ENCODE measurements at regions not wholly inside any gene's neighbourhood (a gene's known extent, or its start where the extent isn't known, plus 50 kb on each side); places are given as distances from the start of the nearest gene placed in this dataset.

DNA sequence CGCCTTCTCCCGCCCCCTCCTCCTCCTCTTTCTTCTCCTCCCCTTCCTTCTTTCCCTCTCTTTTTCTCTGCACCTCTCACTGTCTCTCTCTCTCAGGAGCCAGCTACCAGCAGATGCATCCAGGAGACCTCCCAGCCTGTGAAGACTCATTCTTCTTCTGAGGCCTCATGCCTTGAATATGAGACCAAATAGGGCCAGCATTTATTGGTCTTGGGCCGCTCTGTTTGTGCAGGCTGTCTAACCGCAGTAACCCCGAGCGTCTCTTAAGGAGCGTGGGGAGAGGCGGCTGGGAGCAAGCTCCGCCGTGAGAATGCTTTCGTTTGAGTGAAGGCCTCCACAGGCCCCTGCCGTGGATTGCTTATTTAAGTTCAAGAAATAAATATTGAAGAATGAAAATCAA is 167.0 kb downstream of the NUFIP1 start:
- TF ChIP-seq CTCF (IDR thresholded peaks at IDR 0.05), result no peak
- intact Hi-C loops (cut with DNase I), result no loop called here
- Histone ChIP-seq H3K27ac (no peak overlapping the region), H3K4me1 (no peaks in the 10 kb centered on the region), H3K27me3 (ENCODE audit: insufficient read depth in 3 of 3, low read length in 2 of 3) (no peaks in the 10 kb centered on the region), H3K4me3 (no peak overlapping the region), H3K9me3 (no peaks in the 10 kb centered on the region), H3K36me3 (ENCODE audit: insufficient read depth in 1 of 2, low read depth in 1 of 2) (no peaks in the 10 kb centered on the region)
- DNase-seq, result no peak
- WGBS, 3 donors, result 90 to 93% (median 90%) methylated on average over 12 of the region's 12 CpGs
- ATAC-seq, result no peak

DNA sequence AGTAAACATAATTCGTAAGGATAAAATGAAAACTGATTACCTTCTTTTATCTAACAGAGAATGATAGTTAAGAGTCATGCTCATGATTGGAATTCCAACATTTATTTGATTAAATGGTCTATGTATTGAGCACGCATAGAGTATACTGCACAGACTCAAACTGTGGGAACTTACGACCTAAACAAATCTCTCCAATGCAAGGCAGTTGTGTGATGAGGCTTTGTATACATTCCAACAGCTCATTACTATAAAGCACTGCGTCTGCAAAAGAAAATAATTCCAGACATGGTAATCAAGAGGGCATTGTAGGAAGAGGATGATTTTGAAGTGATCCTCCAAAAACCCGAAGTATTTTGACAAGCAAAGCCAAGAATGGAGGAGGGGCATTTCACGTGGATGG is 169.5 kb downstream of the NUFIP1 start:
- H3K4me1 ChIP-seq, result no peaks in the 10 kb centered on the region
- intact Hi-C loops (cut with DNase I), result no loop called here
- TF ChIP-seq CTCF (IDR thresholded peaks at IDR 0.05), result no peak
- H3K9me3 ChIP-seq, result no peaks in the 10 kb centered on the region
- DNase-seq, result no peak
- 92 to 97% (median 92%) methylated on average over 6 of the region's 6 CpGs for WGBS, 3 donors
- H3K4me3 ChIP-seq, result no peak overlapping the region
- no peaks in the 10 kb centered on the region for H3K36me3 ChIP-seq (ENCODE audit: insufficient read depth in 1 of 2, low read depth in 1 of 2)
- H3K27me3 ChIP-seq (ENCODE audit: insufficient read depth in 3 of 3, low read length in 2 of 3), result no peaks in the 10 kb centered on the region
- no peak for ATAC-seq
- H3K27ac ChIP-seq, result no peak overlapping the region

DNA sequence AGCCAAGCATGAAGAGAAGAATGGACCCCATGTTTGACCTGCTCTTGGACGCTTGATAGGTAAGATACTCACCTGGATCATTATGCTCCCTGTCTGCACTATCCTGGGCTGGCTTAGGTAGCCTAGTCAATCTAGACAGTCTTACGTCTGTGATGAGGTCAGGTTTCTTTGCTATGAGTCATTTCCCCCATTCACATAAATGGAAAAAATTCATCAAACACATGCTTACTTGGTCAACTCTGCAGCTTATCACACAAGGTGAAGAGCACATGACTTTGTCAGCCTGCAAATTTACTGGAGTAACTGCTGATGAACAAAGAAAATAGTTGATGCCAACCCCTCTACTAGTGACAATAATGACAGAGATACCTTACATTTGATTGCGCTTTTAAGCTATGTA is 170.0 kb downstream of the NUFIP1 start:
- no peak for TF ChIP-seq CTCF (IDR thresholded peaks at IDR 0.05)
- no peaks in the 10 kb centered on the region for H3K27me3 ChIP-seq (ENCODE audit: insufficient read depth in 3 of 3, low read length in 2 of 3)
- 73 to 85% (median 79%) methylated on average over 3 of the region's 3 CpGs for WGBS, 3 donors
- H3K4me1 ChIP-seq, result no peaks in the 10 kb centered on the region
- H3K36me3 ChIP-seq (ENCODE audit: insufficient read depth in 1 of 2, low read depth in 1 of 2), result no peaks in the 10 kb centered on the region
- no peak overlapping the region for H3K4me3 ChIP-seq
- no peak overlapping the region for H3K27ac ChIP-seq
- DNase-seq (no peak), ATAC-seq (no peak)
- no peaks in the 10 kb centered on the region for H3K9me3 ChIP-seq
- intact Hi-C loops (cut with DNase I), result no loop called here

GRCh38 chr13:44818428-44818827 is 170.8 kb downstream of the NUFIP1 start:
- H3K36me3 ChIP-seq (ENCODE audit: insufficient read depth in 1 of 2, low read depth in 1 of 2), result no peaks in the 10 kb centered on the region
- WGBS, 3 donors, result 75 to 81% (median 77%) methylated on average over 6 of the region's 6 CpGs
- H3K27ac ChIP-seq, result no peak overlapping the region
- intact Hi-C loops (cut with DNase I), result no loop called here
- DNase-seq (no peak), ATAC-seq (no peak)
- no peak overlapping the region for H3K4me3 ChIP-seq
- no peaks in the 10 kb centered on the region for H3K9me3 ChIP-seq
- TF ChIP-seq CTCF (IDR thresholded peaks at IDR 0.05), result no peak
- H3K4me1 ChIP-seq, result no peaks in the 10 kb centered on the region
- H3K27me3 ChIP-seq (ENCODE audit: insufficient read depth in 3 of 3, low read length in 2 of 3), result no peaks in the 10 kb centered on the region

DNA sequence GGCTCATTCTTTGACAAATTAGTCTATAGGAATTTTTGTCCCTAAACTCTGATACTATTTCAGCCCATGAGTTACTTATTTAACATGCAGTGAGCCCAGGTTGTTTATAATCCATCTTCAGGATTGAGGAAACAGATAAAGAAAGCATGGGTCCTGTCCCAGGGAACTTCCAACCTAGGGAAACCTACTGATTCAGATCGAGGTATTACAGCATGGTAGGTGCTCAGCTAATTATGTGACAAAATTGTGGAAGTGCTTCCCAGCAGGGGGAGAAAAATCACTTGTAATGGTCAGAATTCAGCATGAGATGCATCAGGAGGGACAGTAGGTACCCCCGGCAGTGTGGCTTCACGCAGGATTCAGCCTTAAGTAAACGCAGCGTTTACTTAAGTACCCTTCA is 171.3 kb downstream of the NUFIP1 start:
- Histone ChIP-seq H3K4me1 (no peaks in the 10 kb centered on the region), H3K27me3 (ENCODE audit: insufficient read depth in 3 of 3, low read length in 2 of 3) (no peaks in the 10 kb centered on the region), H3K9me3 (no peaks in the 10 kb centered on the region), H3K4me3 (no peak overlapping the region), H3K27ac (no peak overlapping the region), H3K36me3 (ENCODE audit: insufficient read depth in 1 of 2, low read depth in 1 of 2) (no peaks in the 10 kb centered on the region)
- no peak for TF ChIP-seq CTCF (IDR thresholded peaks at IDR 0.05)
- intact Hi-C loops (cut with DNase I), result no loop called here
- ATAC-seq, result no peak
- 92 to 95% (median 95%) methylated on average over 5 of the region's 5 CpGs for WGBS, 3 donors
- no peak for DNase-seq
